Breast epithelium (tissue), 4 donors: ENCODE measurements at regions not wholly inside any gene's neighbourhood (a gene's known extent, or its start where the extent isn't known, plus 50 kb on each side); places are given as distances from the start of the nearest gene placed in this dataset.

ENCODE experiments used
- DNase-seq, 2 donors: peaks; one replicate each; pipeline ENCODE4 v3.0.0-alpha.2; 2019; ENCODE audit warnings: low spot score in 2 of 2
- H3K27ac ChIP-seq, 2 donors: fragments of 200-600 bp; sonication (generic) in 1 of 2; one replicate each; pipeline ENCODE4 v1.5.1; 2016 to 2019; ENCODE audit warnings: mild to moderate bottlenecking in 1 of 2
- H3K27me3 ChIP-seq, 2 donors: fragments of 200-600 bp; sonication (generic) in 1 of 2; one replicate each; pipeline versions ENCODE4 v1.5.1 to v1.6.0; 2017 to 2019; ENCODE audit warnings: control low read depth in 1 of 2, mild to moderate bottlenecking in 1 of 2
- H3K36me3 ChIP-seq: fragments of 200-600 bp; one replicate; pipeline ENCODE4 v1.5.1; 2019
- H3K4me1 ChIP-seq, 2 donors: fragments of 200-600 bp; sonication (generic); one replicate each; pipeline ENCODE4 v1.5.1; 2016 to 2019; ENCODE audit warnings: control low read depth in 1 of 2
- H3K4me3 ChIP-seq, 3 donors: fragments of 200-600 bp; sonication (generic); 1 replicate in 2 of 3; 2 replicates in 1 of 3; pipeline ENCODE4 v1.5.1; 2016 to 2019; ENCODE audit warnings: mild to moderate bottlenecking in 3 of 3, moderate library complexity in 2 of 3
- H3K9me3 ChIP-seq, 2 donors: fragments of 200-600 bp; sonication (generic) in 1 of 2; one replicate each; pipeline ENCODE4 v1.5.1; 2016 to 2019; ENCODE audit warnings: control low read depth in 1 of 2
- CTCF ChIP-seq, 3 donors: fragments of 450-650 bp; IDR thresholded peaks; one replicate each; pipeline ENCODE4 v1.5.1; 2016 to 2017; ENCODE audit warnings: antibody characterized with exemption in 3 of 3, mild to moderate bottlenecking in 3 of 3, moderate library complexity in 3 of 3
- POLR2A ChIP-seq: fragments of 450-650 bp; IDR thresholded peaks from one replicate; pipeline ENCODE4 v1.6.1; 2016; ENCODE audit warnings: antibody characterized with exemption, mild to moderate bottlenecking, moderate library complexity
- POLR2AphosphoS5 ChIP-seq, 3 donors: sonication (generic); formaldehyde crosslinking; IDR thresholded peaks; one replicate each; pipeline ENCODE4 v1.6.1; 2017; ENCODE audit warnings: antibody characterized with exemption in 3 of 3
- intact Hi-C: fragments of 100-400 bp; cut with DNase I; formaldehyde crosslinking; loops from one replicate; pipeline ENCODE4 v1.15.1; 2023; ENCODE audit warnings: low total_unique reads

- Histone ChIP-seq H3K9me3 (no peaks in the 10 kb centered on the region), H3K4me1 (no peaks in the 10 kb centered on the region), H3K27ac (no peak overlapping the region), H3K4me3 (no peak overlapping the region), H3K27me3 (no peaks in the 10 kb centered on the region), H3K36me3 (no peaks in the 10 kb centered on the region)
- intact Hi-C loops, result no loop called here
- TF ChIP-seq POLR2A, result no peak
- TF ChIP-seq POLR2AphosphoS5 (IDR thresholded peaks at IDR 0.05), result no peak
- TF ChIP-seq CTCF (IDR thresholded peaks at IDR 0.05), result no peak
- no peak for DNase-seq
Measured at GRCh38 chr3:103791786-103792515, 1357.1 kb downstream of the ZPLD1 start.

GRCh38 chr3:103794656-103795055, 1359.8 kb downstream of the ZPLD1 start:
- H3K4me1 ChIP-seq, result no peaks in the 10 kb centered on the region
- H3K27ac ChIP-seq, result no peak overlapping the region
- intact Hi-C loops, result no loop called here
- no peaks in the 10 kb centered on the region for H3K27me3 ChIP-seq
- TF ChIP-seq CTCF (IDR thresholded peaks at IDR 0.05) (no peak), POLR2AphosphoS5 (IDR thresholded peaks at IDR 0.05) (no peak), POLR2A (no peak)
- H3K36me3 ChIP-seq, result no peaks in the 10 kb centered on the region
- no peak overlapping the region for H3K4me3 ChIP-seq
- no peak for DNase-seq
- H3K9me3 ChIP-seq, result no peaks in the 10 kb centered on the region

GRCh38 chr3:103796068-103796467, 1361.3 kb downstream of the ZPLD1 start:
- TF ChIP-seq POLR2AphosphoS5 (IDR thresholded peaks at IDR 0.05) (no peak), CTCF (IDR thresholded peaks at IDR 0.05) (no peak), POLR2A (no peak)
- intact Hi-C loops, result no loop called here
- no peaks in the 10 kb centered on the region for H3K27me3 ChIP-seq
- no peak for DNase-seq
- no peaks in the 10 kb centered on the region for H3K36me3 ChIP-seq
- no peak overlapping the region for H3K4me3 ChIP-seq
- no peaks in the 10 kb centered on the region for H3K9me3 ChIP-seq
- H3K4me1 ChIP-seq, result no peaks in the 10 kb centered on the region
- H3K27ac ChIP-seq, result no peak overlapping the region

- H3K9me3 ChIP-seq, result no peaks in the 10 kb centered on the region
- no peak overlapping the region for H3K4me3 ChIP-seq
- TF ChIP-seq POLR2A (no peak), POLR2AphosphoS5 (IDR thresholded peaks at IDR 0.05) (no peak), CTCF (IDR thresholded peaks at IDR 0.05) (no peak)
- H3K4me1 ChIP-seq, result no peaks in the 10 kb centered on the region
- no peak for DNase-seq
- no peaks in the 10 kb centered on the region for H3K27me3 ChIP-seq
- no peak overlapping the region for H3K27ac ChIP-seq
- intact Hi-C loops, result no loop called here
- H3K36me3 ChIP-seq, result peaks cover 4% of the 10 kb centered on the region
Measured at GRCh38 chr3:103803787-103804186, 1369.0 kb downstream of the ZPLD1 start.

GRCh38 chr3:103810167-103810566, 1375.4 kb downstream of the ZPLD1 start:
- DNase-seq, result no peak
- no peak for TF ChIP-seq POLR2A
- no peak for TF ChIP-seq CTCF (IDR thresholded peaks at IDR 0.05)
- TF ChIP-seq POLR2AphosphoS5 (IDR thresholded peaks at IDR 0.05), result no peak
- H3K36me3 ChIP-seq, result no peaks in the 10 kb centered on the region
- peaks cover 0 to 6% of the 10 kb centered on the region in 2 donors for H3K9me3 ChIP-seq
- no peak overlapping the region for H3K4me3 ChIP-seq
- intact Hi-C loops, result no loop called here
- H3K27ac ChIP-seq, result no peak overlapping the region
- no peaks in the 10 kb centered on the region for H3K4me1 ChIP-seq
- no peaks in the 10 kb centered on the region for H3K27me3 ChIP-seq
